Endodermal cell (in vitro differentiated cells): ENCODE measurements at regions not wholly inside any gene's neighbourhood (a gene's known extent, or its start where the extent isn't known, plus 50 kb on each side); places are given as distances from the start of the nearest gene placed in this dataset.

Experiments
- DNase-seq: peaks from one replicate; pipeline ENCODE4 v3.0.0-alpha.2; 2017
- H3K27ac ChIP-seq: 2 replicates; pipeline ENCODE4 v1.5.1; 2013; ENCODE audit warnings: mild to moderate bottlenecking, low read depth, low read length, moderate library complexity
- H3K27me3 ChIP-seq: 2 replicates; pipeline ENCODE4 v1.6.1; 2013; ENCODE audit warnings: mild to moderate bottlenecking, low read length, moderate library complexity; ENCODE audit not compliant: insufficient read depth, control insufficient read depth, poor library complexity, severe bottlenecking
- H3K36me3 ChIP-seq: 2 replicates; pipeline ENCODE4 v1.7.0; 2013; ENCODE audit warnings: mild to moderate bottlenecking, low read length, moderate library complexity; ENCODE audit not compliant: control insufficient read depth, insufficient read depth
- H3K4me1 ChIP-seq: one replicate; pipeline ENCODE4 v1.7.0; 2013; ENCODE audit warnings: low read length; ENCODE audit not compliant: control insufficient read depth, insufficient read depth
- H3K4me3 ChIP-seq: 2 replicates; pipeline ENCODE4 v1.5.1; 2013; ENCODE audit warnings: mild to moderate bottlenecking, low read length, moderate library complexity
- H3K9ac ChIP-seq: 2 replicates; pipeline ENCODE4 v1.6.1; 2013; ENCODE audit warnings: mild to moderate bottlenecking, low read length, moderate library complexity; ENCODE audit not compliant: poor library complexity, severe bottlenecking; ENCODE audit errors: extremely low read depth
- H3K9me3 ChIP-seq: 2 replicates; pipeline ENCODE4 v1.6.1; 2013; ENCODE audit warnings: mild to moderate bottlenecking, low read length, moderate library complexity; ENCODE audit not compliant: control insufficient read depth
- H3K27ac Mint-ChIP-seq: 2 replicates; pipeline ENCODE4 v1.8.0; 2020; ENCODE audit warnings: mixed read lengths
- H3K27me3 Mint-ChIP-seq: 2 replicates; pipeline ENCODE4 v1.8.0; 2021; ENCODE audit warnings: mild to moderate bottlenecking, mixed read lengths; ENCODE audit not compliant: insufficient read depth
- H3K36me3 Mint-ChIP-seq: 2 replicates; pipeline ENCODE4 v1.8.0; 2020; ENCODE audit warnings: low read depth, mixed read lengths
- H3K4me1 Mint-ChIP-seq: 2 replicates; pipeline ENCODE4 v1.8.0; 2020; ENCODE audit warnings: mixed read lengths
- H3K4me3 Mint-ChIP-seq: 2 replicates; pipeline ENCODE4 v1.8.0; 2020; ENCODE audit warnings: mild to moderate bottlenecking, moderate library complexity, mixed read lengths
- H3K9me3 Mint-ChIP-seq: 2 replicates; pipeline ENCODE4 v1.8.0; 2020; ENCODE audit warnings: mild to moderate bottlenecking, mixed read lengths
- WGBS, 2 experiments: methylation state at CpG; one replicate each; pipeline versions ENCODE4 v1.1.5 to v1.1.7; 2013; ENCODE audit warnings: missing lambda C conversion rate in 2 of 2, mixed read lengths in 1 of 2; ENCODE audit not compliant: insufficient coverage in 1 of 2, insufficient read length in 1 of 2; 5-methylcytosine and 5-hydroxymethylcytosine counted together
- TF ChIP-seq, protein P1 (sequence below): fragments of 200-600 bp; sonication (generic); conservative IDR thresholded peaks from 2 replicates; pipeline ENCODE4 v1.5.0; 2021; ENCODE audit warnings: antibody characterized with exemption, mild to moderate bottlenecking

DNA sequence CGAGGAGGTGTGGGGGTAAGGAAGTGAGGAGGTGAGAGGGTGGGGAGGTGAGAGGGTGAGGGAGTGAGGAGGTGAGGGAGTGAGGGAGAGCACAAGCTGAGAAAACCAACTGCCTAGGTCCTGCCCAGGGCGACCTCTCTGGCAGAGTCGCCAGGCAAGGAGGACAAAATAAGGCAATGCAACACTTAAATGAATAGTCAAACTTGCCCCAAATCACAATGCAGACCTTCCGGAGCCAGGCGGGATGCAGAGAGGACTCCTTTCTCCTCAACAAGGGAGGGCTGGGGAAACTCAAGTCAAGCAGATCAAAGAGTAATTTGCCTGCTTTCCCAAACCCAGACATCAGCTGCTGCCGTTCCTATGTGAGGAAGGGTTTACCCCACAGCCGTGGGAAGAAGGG lies 86.0 kb downstream of the CCDC185 start:
- no peaks in the 10 kb centered on the region for H3K4me1 ChIP-seq
- H3K9ac ChIP-seq = no peak overlapping the region
- H3K9me3 ChIP-seq = no peaks in the 10 kb centered on the region
- Mint-ChIP-seq H3K9me3 (peaks cover 3% of the 10 kb centered on the region), H3K4me3 (no peak overlapping the region), H3K27me3 (peaks cover 27% of the 10 kb centered on the region), H3K27ac (no peak overlapping the region), H3K36me3 (no peaks in the 10 kb centered on the region), H3K4me1 (no peaks in the 10 kb centered on the region)
- TF ChIP-seq, protein P1, sequence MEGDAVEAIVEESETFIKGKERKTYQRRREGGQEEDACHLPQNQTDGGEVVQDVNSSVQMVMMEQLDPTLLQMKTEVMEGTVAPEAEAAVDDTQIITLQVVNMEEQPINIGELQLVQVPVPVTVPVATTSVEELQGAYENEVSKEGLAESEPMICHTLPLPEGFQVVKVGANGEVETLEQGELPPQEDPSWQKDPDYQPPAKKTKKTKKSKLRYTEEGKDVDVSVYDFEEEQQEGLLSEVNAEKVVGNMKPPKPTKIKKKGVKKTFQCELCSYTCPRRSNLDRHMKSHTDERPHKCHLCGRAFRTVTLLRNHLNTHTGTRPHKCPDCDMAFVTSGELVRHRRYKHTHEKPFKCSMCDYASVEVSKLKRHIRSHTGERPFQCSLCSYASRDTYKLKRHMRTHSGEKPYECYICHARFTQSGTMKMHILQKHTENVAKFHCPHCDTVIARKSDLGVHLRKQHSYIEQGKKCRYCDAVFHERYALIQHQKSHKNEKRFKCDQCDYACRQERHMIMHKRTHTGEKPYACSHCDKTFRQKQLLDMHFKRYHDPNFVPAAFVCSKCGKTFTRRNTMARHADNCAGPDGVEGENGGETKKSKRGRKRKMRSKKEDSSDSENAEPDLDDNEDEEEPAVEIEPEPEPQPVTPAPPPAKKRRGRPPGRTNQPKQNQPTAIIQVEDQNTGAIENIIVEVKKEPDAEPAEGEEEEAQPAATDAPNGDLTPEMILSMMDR = no peak
- no peak overlapping the region for H3K4me3 ChIP-seq
- 55 to 60% methylated on average over 2 to 7 of the region's 7 CpGs for WGBS, 2 experiments
- H3K27me3 ChIP-seq = peaks cover 9% of the 10 kb centered on the region
- DNase-seq = peak; percentile 61
- H3K27ac ChIP-seq = no peak overlapping the region
- no peaks in the 10 kb centered on the region for H3K36me3 ChIP-seq

GRCh38 chr1:223479718-223480425 lies 86.7 kb downstream of the CCDC185 start:
- Mint-ChIP-seq H3K4me1 (no peaks in the 10 kb centered on the region), H3K9me3 (no peaks in the 10 kb centered on the region), H3K4me3 (no peak overlapping the region), H3K27ac (no peak overlapping the region), H3K36me3 (no peaks in the 10 kb centered on the region), H3K27me3 (peaks cover 27% of the 10 kb centered on the region)
- Histone ChIP-seq H3K4me3 (no peak overlapping the region), H3K9ac (no peak overlapping the region), H3K27me3 (peaks cover 9% of the 10 kb centered on the region), H3K9me3 (no peaks in the 10 kb centered on the region), H3K27ac (no peak overlapping the region), H3K36me3 (no peaks in the 10 kb centered on the region), H3K4me1 (no peaks in the 10 kb centered on the region)
- TF ChIP-seq, protein P1 = no peak
- DNase-seq = peak; percentile 73
- 62 to 83% methylated on average over 2 to 14 of the region's 14 CpGs for WGBS, 2 experiments

DNA sequence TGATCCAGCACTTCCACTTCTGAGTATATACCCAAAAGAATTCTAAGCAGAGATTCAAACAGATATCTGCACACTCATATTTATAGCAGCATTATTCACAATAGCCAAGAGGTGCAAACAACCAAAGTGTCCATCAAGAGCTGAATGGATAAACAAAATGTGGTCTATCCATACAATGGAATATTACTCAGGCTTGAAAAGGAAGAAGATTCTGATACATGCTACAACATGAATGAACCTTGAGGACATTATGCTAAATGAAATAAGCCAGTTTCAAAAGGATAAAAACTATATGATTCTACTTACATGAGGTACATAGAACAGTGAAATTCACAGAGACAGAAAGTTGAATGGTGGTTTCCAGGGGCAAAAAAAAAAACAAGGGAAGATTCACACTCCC lies 88.9 kb downstream of the CCDC185 start:
- Histone ChIP-seq H3K27me3 (peaks cover 9% of the 10 kb centered on the region), H3K9me3 (no peaks in the 10 kb centered on the region), H3K9ac (no peak overlapping the region), H3K27ac (no peak overlapping the region), H3K36me3 (no peaks in the 10 kb centered on the region), H3K4me1 (no peaks in the 10 kb centered on the region), H3K4me3 (no peak overlapping the region)
- H3K4me3 Mint-ChIP-seq = no peak overlapping the region
- H3K36me3 Mint-ChIP-seq = no peaks in the 10 kb centered on the region
- H3K27ac Mint-ChIP-seq = no peak overlapping the region
- no peak for DNase-seq
- peaks cover 20% of the 10 kb centered on the region for H3K27me3 Mint-ChIP-seq
- H3K9me3 Mint-ChIP-seq = no peaks in the 10 kb centered on the region
- H3K4me1 Mint-ChIP-seq = no peaks in the 10 kb centered on the region
- TF ChIP-seq, protein P1 = no peak
